ENCODE measurements at regions not wholly inside any gene's neighbourhood (a gene's known extent, or its start where the extent isn't known, plus 50 kb on each side); places are given as distances from the start of the nearest gene placed in this dataset.

- Histone ChIP-seq H2AFZ (ENCODE audit: low read depth, low read length) (no peak overlapping the region), H3K4me3 (ENCODE audit: low read length) (no peak overlapping the region), H3K9ac (ENCODE audit: low read length) (no peak overlapping the region), H3K4me2 (ENCODE audit: low read length) (no peak overlapping the region), H4K20me1 (ENCODE audit: insufficient read depth) (no peaks in the 10 kb centered on the region), H3F3A (ENCODE audit: insufficient read depth, low read length, poor library complexity, severe bottlenecking) (no peaks in the 10 kb centered on the region), H3K36me3 (ENCODE audit: insufficient read depth, low read length) (no peaks in the 10 kb centered on the region), H3K27me3 (ENCODE audit: insufficient read depth, low read depth, low read length) (no peaks in the 10 kb centered on the region), H3K79me2 (replicated peaks; ENCODE audit: insufficient read depth, low read length) (no peaks in the 10 kb centered on the region), H3K9me3 (ENCODE audit: low read length) (no peaks in the 10 kb centered on the region), H3K27ac (ENCODE audit: low read length) (no peak overlapping the region), H3K9me2 (ENCODE audit: insufficient read depth, low read length) (no peaks in the 10 kb centered on the region)
- TF ChIP-seq MXI1 (conservative IDR thresholded peaks at IDR 0.05; ENCODE audit: poor library complexity, severe bottlenecking) (no peak), TAF1 (IDR thresholded peaks at IDR 0.05; ENCODE audit: low read depth) (no peak), SMC3 (conservative IDR thresholded peaks at IDR 0.05; ENCODE audit: poor library complexity) (no peak), REST (IDR thresholded peaks at IDR 0.05; ENCODE audit: borderline replicate concordance) (no peak), EZH2 (IDR thresholded peaks at IDR 0.05; ENCODE audit: borderline replicate concordance, insufficient read depth, low read length, poor library complexity, severe bottlenecking) (no peak), EP300 (conservative IDR thresholded peaks at IDR 0.05; ENCODE audit: poor library complexity, severe bottlenecking) (no peak), RAD21 (conservative IDR thresholded peaks at IDR 0.05) (no peak), POLR2AphosphoS5 (IDR thresholded peaks at IDR 0.05) (no peak)
- TF ChIP-seq, protein P1, sequence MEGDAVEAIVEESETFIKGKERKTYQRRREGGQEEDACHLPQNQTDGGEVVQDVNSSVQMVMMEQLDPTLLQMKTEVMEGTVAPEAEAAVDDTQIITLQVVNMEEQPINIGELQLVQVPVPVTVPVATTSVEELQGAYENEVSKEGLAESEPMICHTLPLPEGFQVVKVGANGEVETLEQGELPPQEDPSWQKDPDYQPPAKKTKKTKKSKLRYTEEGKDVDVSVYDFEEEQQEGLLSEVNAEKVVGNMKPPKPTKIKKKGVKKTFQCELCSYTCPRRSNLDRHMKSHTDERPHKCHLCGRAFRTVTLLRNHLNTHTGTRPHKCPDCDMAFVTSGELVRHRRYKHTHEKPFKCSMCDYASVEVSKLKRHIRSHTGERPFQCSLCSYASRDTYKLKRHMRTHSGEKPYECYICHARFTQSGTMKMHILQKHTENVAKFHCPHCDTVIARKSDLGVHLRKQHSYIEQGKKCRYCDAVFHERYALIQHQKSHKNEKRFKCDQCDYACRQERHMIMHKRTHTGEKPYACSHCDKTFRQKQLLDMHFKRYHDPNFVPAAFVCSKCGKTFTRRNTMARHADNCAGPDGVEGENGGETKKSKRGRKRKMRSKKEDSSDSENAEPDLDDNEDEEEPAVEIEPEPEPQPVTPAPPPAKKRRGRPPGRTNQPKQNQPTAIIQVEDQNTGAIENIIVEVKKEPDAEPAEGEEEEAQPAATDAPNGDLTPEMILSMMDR (IDR thresholded peaks at IDR 0.05; ENCODE audit: poor library complexity, severe bottlenecking), result no peak
Measured at GRCh38 chr7:3167551-3167950, 123.9 kb upstream of the CARD11 start.

GRCh38 chr7:3168370-3168769 lies 124.7 kb upstream of the CARD11 start:
- no peak overlapping the region for H3K27ac ChIP-seq (ENCODE audit: low read length)
- no peaks in the 10 kb centered on the region for H3F3A ChIP-seq (ENCODE audit: insufficient read depth, low read length, poor library complexity, severe bottlenecking)
- no peaks in the 10 kb centered on the region for H4K20me1 ChIP-seq (ENCODE audit: insufficient read depth)
- H3K9ac ChIP-seq (ENCODE audit: low read length), result no peak overlapping the region
- no peaks in the 10 kb centered on the region for H3K27me3 ChIP-seq (ENCODE audit: insufficient read depth, low read depth, low read length)
- no peaks in the 10 kb centered on the region for H3K36me3 ChIP-seq (ENCODE audit: insufficient read depth, low read length)
- no peaks in the 10 kb centered on the region for H3K79me2 ChIP-seq (replicated peaks; ENCODE audit: insufficient read depth, low read length)
- H2AFZ ChIP-seq (ENCODE audit: low read depth, low read length), result no peak overlapping the region
- H3K4me3 ChIP-seq (ENCODE audit: low read length), result no peak overlapping the region
- no peaks in the 10 kb centered on the region for H3K9me2 ChIP-seq (ENCODE audit: insufficient read depth, low read length)
- H3K9me3 ChIP-seq (ENCODE audit: low read length), result no peaks in the 10 kb centered on the region
- no peak overlapping the region for H3K4me2 ChIP-seq (ENCODE audit: low read length)
- no peak for TF ChIP-seq RAD21 (conservative IDR thresholded peaks at IDR 0.05)
- no peak for TF ChIP-seq MXI1 (conservative IDR thresholded peaks at IDR 0.05; ENCODE audit: poor library complexity, severe bottlenecking)
- no peak for TF ChIP-seq POLR2AphosphoS5 (IDR thresholded peaks at IDR 0.05)
- TF ChIP-seq EP300 (conservative IDR thresholded peaks at IDR 0.05; ENCODE audit: poor library complexity, severe bottlenecking), result no peak
- TF ChIP-seq, protein P1 (IDR thresholded peaks at IDR 0.05; ENCODE audit: poor library complexity, severe bottlenecking), result no peak
- TF ChIP-seq EZH2 (IDR thresholded peaks at IDR 0.05; ENCODE audit: borderline replicate concordance, insufficient read depth, low read length, poor library complexity, severe bottlenecking), result no peak
- TF ChIP-seq SMC3 (conservative IDR thresholded peaks at IDR 0.05; ENCODE audit: poor library complexity), result no peak
- no peak for TF ChIP-seq REST (IDR thresholded peaks at IDR 0.05; ENCODE audit: borderline replicate concordance)
- no peak for TF ChIP-seq TAF1 (IDR thresholded peaks at IDR 0.05; ENCODE audit: low read depth)

All from neural cell (in vitro differentiated cells).